GM19372 (cell line): ENCODE measurements at regions not wholly inside any gene's neighbourhood (a gene's known extent, or its start where the extent isn't known, plus 50 kb on each side); places are given as distances from the start of the nearest gene placed in this dataset.

Source experiments
- ATAC-seq: cut with Tn5 transposase; IDR thresholded peaks from one replicate; pipeline ENCODE4 v1.9.1; 2021; ENCODE audit warnings: mild to moderate bottlenecking, low read depth, moderate library complexity; ENCODE audit not compliant: unreplicated experiment

- ATAC-seq: no peak
Measured at GRCh38 chr3:1010228-1010627, 82.6 kb upstream of the CNTN6 start.

DNA sequence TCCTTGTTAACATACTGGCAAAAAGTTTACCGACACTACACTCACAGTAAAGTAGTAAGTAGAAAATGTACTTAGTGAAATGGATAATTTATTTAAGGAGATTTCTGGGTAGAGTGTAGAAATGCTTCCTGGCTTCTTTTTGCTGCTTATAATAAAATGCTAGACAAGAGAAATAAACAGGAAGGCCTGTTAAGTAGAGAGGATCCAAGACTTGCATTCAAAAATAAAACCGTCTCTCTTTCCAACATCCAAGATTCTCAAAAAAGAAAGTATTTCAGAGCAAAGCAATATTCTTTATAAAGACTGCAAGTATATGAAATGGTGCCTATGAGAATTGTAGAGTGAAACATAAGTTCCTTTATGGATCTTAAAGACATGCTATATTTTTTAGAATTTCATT is 77.0 kb upstream of the CNTN6 start:
- no peak for ATAC-seq

- ATAC-seq: no peak
Measured at GRCh38 chr3:1017870-1018269, 75.0 kb upstream of the CNTN6 start.

- ATAC-seq: no peak
Measured at GRCh38 chr3:1019157-1019556, 73.7 kb upstream of the CNTN6 start.

DNA sequence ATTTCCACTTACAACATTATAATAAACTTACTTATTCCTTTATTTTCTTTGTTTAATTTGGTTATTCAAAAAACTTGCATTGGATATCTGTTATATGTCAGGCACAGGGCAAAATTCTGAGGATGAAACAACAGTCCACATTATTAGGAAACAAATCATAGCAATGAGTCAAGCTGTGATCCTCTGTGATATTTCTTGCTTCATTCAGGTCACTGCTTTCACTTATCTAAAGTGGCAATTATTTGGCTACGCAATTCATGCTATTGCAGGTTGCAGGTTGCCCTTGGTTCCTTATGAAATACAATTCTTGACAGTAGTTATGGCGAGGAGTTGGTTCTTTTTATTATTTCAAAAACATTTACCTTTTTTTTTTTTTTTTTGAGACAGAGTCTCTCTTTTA is 66.4 kb upstream of the CNTN6 start:
- no peak for ATAC-seq

GRCh38 chr3:1036207-1036826 is 56.5 kb upstream of the CNTN6 start:
- ATAC-seq: no peak

DNA sequence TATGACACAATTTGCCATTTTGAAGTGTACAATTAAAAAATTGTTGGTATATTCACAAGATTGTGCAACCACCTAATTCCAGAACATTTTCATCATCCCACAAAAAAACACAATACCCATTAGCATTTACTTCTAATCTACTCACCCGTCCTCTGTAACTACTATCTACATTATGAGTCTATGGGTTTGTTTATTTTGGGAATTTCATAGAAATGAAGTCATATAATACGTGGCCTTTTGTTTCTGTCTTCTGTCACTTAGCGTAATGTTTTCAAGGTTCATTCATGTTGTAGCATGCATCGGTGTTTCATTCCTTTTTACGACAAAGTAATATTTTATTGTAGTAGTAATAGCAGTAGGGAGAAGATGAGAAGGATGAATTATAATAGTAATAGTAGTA is 55.2 kb upstream of the CNTN6 start:
- no peak for ATAC-seq
